ENCODE measurements at regions not wholly inside any gene's neighbourhood (a gene's known extent, or its start where the extent isn't known, plus 50 kb on each side); places are given as distances from the start of the nearest gene placed in this dataset.

DNA sequence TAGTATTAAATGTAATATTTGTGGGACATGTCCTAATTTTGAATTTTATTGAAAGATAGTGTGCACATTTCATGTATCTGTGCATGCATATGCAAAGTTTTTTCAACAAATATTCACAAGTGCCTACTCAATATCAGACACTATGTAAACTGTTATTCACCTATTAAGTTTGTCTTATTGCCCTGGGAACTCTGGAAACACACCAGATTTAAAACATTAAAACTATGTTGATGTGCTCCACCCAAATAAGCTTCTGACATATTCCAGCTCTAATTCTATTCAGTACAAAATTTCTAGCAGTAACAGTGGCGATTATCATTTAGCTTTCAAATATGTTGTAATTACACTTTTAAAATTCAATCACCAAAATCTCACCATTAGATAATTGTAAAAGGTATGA, 183.1 kb upstream of the TTC29 start:
- TF ChIP-seq CTCF (IDR thresholded peaks at IDR 0.05) (no peak), POLR2AphosphoS5 (IDR thresholded peaks at IDR 0.05) (no peak), POLR2A (IDR thresholded peaks at IDR 0.05) (no peak)
